ENCODE measurements at regions not wholly inside any gene's neighbourhood (a gene's known extent, or its start where the extent isn't known, plus 50 kb on each side); places are given as distances from the start of the nearest gene placed in this dataset.

GRCh38 chr12:130083002-130083401 is 79.3 kb upstream of the FZD10 start:
- TF ChIP-seq CTCF (IDR thresholded peaks at IDR 0.05) = no peak
- Mint-ChIP-seq H3K27ac (ENCODE audit: unreplicated experiment) (no peak overlapping the region), H3K9me3 (ENCODE audit: unreplicated experiment) (peaks cover 2% of the 10 kb centered on the region), H3K27me3 (ENCODE audit: unreplicated experiment) (peaks cover 2% of the 10 kb centered on the region), H3K4me3 (ENCODE audit: unreplicated experiment) (no peak overlapping the region), H3K36me3 (ENCODE audit: unreplicated experiment) (no peaks in the 10 kb centered on the region), H3K4me1 (ENCODE audit: unreplicated experiment) (no peaks in the 10 kb centered on the region)
- DNase-seq (ENCODE audit: extremely low spot score, unreplicated experiment) = no peak

DNA sequence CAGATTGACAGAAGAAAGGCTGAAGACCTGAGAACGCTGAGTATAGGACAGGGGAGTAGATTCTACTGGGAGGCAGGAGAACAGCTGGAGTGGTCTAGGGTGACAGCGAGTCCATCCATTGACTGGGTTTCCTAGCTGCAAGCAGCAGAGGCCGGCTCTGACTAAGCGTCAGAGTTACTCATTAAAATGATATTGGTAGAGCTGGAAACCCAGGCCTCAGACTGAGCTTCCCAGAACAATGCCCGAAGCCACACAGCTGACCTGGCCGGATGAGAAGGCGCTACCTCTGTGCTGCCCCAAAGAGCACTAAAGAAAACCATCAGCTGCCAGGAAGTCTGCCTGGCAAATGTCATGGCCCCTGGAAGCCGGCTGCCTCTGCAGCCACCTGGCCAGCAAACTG is 78.5 kb upstream of the FZD10 start:
- Mint-ChIP-seq H3K27ac (ENCODE audit: unreplicated experiment) (no peak overlapping the region), H3K36me3 (ENCODE audit: unreplicated experiment) (no peaks in the 10 kb centered on the region), H3K4me1 (ENCODE audit: unreplicated experiment) (no peaks in the 10 kb centered on the region), H3K27me3 (ENCODE audit: unreplicated experiment) (peaks cover 2% of the 10 kb centered on the region), H3K4me3 (ENCODE audit: unreplicated experiment) (no peak overlapping the region), H3K9me3 (ENCODE audit: unreplicated experiment) (no peaks in the 10 kb centered on the region)
- DNase-seq (ENCODE audit: extremely low spot score, unreplicated experiment) = no peak
- TF ChIP-seq CTCF (IDR thresholded peaks at IDR 0.05) = no peak

DNA sequence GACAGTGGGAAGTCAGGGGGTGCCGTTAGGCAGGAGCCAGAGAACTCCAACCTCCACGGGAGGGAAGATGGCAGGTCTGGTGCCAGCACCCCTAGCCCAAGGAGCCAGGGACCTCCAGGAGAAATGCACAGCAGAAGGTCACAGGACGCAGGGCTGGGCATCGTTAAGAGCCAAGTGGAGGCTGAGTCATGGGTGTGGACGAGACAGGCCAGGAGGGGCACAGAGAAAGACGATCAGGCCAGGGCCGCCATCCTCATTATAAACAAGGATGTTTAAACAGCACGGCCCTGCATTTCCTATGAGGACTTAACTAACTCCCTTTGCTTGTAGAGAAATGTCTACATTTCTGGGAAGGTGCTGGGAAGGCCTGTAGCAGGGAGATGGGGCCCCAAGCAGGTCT is 77.9 kb upstream of the FZD10 start:
- no peak for TF ChIP-seq CTCF (IDR thresholded peaks at IDR 0.05)
- DNase-seq (ENCODE audit: extremely low spot score, unreplicated experiment) = no peak
- peaks cover 2% of the 10 kb centered on the region for H3K27me3 Mint-ChIP-seq (ENCODE audit: unreplicated experiment)
- H3K4me1 Mint-ChIP-seq (ENCODE audit: unreplicated experiment) = no peaks in the 10 kb centered on the region
- no peaks in the 10 kb centered on the region for H3K36me3 Mint-ChIP-seq (ENCODE audit: unreplicated experiment)
- no peak overlapping the region for H3K27ac Mint-ChIP-seq (ENCODE audit: unreplicated experiment)
- H3K9me3 Mint-ChIP-seq (ENCODE audit: unreplicated experiment) = no peaks in the 10 kb centered on the region
- no peak overlapping the region for H3K4me3 Mint-ChIP-seq (ENCODE audit: unreplicated experiment)

- Mint-ChIP-seq H3K9me3 (ENCODE audit: unreplicated experiment) (peaks cover 13% of the 10 kb centered on the region), H3K4me3 (ENCODE audit: unreplicated experiment) (no peak overlapping the region), H3K27ac (ENCODE audit: unreplicated experiment) (no peak overlapping the region), H3K4me1 (ENCODE audit: unreplicated experiment) (no peaks in the 10 kb centered on the region), H3K27me3 (ENCODE audit: unreplicated experiment) (no peaks in the 10 kb centered on the region), H3K36me3 (ENCODE audit: unreplicated experiment) (no peaks in the 10 kb centered on the region)
- DNase-seq (ENCODE audit: extremely low spot score, unreplicated experiment) = no peak
- TF ChIP-seq CTCF (IDR thresholded peaks at IDR 0.05) = no peak
Measured at GRCh38 chr12:130086248-130086647, 76.0 kb upstream of the FZD10 start.

DNA sequence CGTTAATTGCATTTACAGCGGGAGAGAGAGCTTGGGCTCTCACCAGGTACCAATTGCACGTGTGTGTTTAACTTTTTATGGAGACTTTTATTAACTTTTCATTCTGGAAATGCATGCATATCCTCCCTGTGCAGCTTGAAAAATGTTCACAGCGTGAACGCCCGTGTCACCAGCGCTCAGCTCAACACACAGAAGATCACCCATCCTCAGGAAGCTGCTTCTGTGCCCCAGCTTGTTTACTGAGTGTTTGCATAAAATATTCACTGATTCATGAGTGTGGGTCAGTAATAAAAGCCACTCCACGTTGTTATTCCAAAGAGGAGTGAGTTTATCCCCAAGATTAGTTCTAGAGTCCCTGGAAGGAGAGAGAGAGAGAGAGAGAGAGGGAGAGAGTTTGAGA is 75.5 kb upstream of the FZD10 start:
- Mint-ChIP-seq H3K4me3 (ENCODE audit: unreplicated experiment) (no peak overlapping the region), H3K4me1 (ENCODE audit: unreplicated experiment) (no peaks in the 10 kb centered on the region), H3K27ac (ENCODE audit: unreplicated experiment) (no peak overlapping the region), H3K9me3 (ENCODE audit: unreplicated experiment) (peaks cover 16% of the 10 kb centered on the region), H3K27me3 (ENCODE audit: unreplicated experiment) (no peaks in the 10 kb centered on the region), H3K36me3 (ENCODE audit: unreplicated experiment) (no peaks in the 10 kb centered on the region)
- DNase-seq (ENCODE audit: extremely low spot score, unreplicated experiment) = no peak
- no peak for TF ChIP-seq CTCF (IDR thresholded peaks at IDR 0.05)

Data from osteocyte (in vitro differentiated cells).